ENCODE measurements at regions not wholly inside any gene's neighbourhood (a gene's known extent, or its start where the extent isn't known, plus 50 kb on each side); places are given as distances from the start of the nearest gene placed in this dataset.
A peak's percentile ranks its signal among the peaks of the same experiment; 100 is the strongest.
"Not testable (repeated sequence)": the region's sequence is repeated elsewhere in the genome, so short reads cannot be mapped to it uniquely, and the experiment has no call there.

- FAIRE-seq; SMC1A ChIA-PET (ENCODE audit: uncharacterized antibody, unreplicated experiment); H3K79me2 ChIP-seq (ENCODE audit: control insufficient read depth, insufficient read depth, low read length); H2AFZ ChIP-seq (ENCODE audit: control insufficient read depth, low read depth, low read length); H3K27ac ChIP-seq (ENCODE audit: control insufficient read depth, insufficient read depth); intact Hi-C loops (cut with micrococcal nuclease; ENCODE audit: unreplicated experiment); H3K36me3 ChIP-seq (ENCODE audit: control insufficient read depth in 2 of 2, insufficient read depth in 2 of 2, low read length in 1 of 2); H3K27me3 ChIP-seq (replicated peaks in 1 of 2; ENCODE audit: control insufficient read depth in 2 of 2, insufficient read depth in 2 of 2, low read length in 1 of 2); H4K20me1 ChIP-seq (ENCODE audit: control insufficient read depth, insufficient read depth); H3K4me2 ChIP-seq (ENCODE audit: control insufficient read depth, insufficient read depth); BruUV-seq (replicated peaks); POLR2A ChIA-PET; CTCF ChIA-PET; in situ Hi-C loops (cut with MboI); DNase-seq (ENCODE audit: low read depth, low spot score); H3K4me1 ChIP-seq (ENCODE audit: control insufficient read depth, insufficient read depth, low read length); H3K9ac ChIP-seq (ENCODE audit: control insufficient read depth, insufficient read depth, low read length); RAD21 ChIA-PET (ENCODE audit: unreplicated experiment); H3K4me3 ChIP-seq; H3K9me3 ChIP-seq (replicated peaks; ENCODE audit: control insufficient read depth, insufficient read depth, low read length): not testable (repeated sequence)
- peak; percentile 75 for ATAC-seq
- WGBS (ENCODE audit: insufficient coverage, insufficient replicate concordance, low lambda C conversion rate, missing lambda C conversion rate), result 1% methylated on average over 31 of the region's 42 CpGs
These were observed 532.8 kb downstream of the FOXD4L4 start for GRCh38 chr9:66269783-66270182.

DNA sequence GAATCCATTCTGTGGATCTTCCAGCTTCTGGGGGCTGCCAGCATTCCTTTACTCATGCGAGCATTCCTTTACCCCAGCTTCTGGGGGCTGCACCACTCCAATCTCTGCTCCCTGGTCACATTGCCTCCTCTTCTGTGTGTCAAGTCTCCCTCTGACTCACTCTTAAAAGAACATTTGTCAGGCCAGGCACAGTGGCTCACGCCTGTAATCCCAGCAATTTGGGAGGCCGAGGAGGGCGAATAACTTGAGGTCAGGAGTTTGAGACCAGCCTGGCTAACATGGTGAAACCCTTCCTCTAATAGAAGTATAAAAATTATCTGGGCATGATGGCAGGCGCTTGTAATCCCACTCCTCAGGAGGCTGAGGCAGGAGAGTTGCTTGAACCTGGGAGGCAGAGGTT, 541.9 kb downstream of the FOXD4L4 start:
- BruUV-seq (replicated peaks); H3K9ac ChIP-seq (ENCODE audit: control insufficient read depth, insufficient read depth, low read length); ATAC-seq; H3K4me3 ChIP-seq; SMC1A ChIA-PET (ENCODE audit: uncharacterized antibody, unreplicated experiment); H3K27me3 ChIP-seq (replicated peaks in 1 of 2; ENCODE audit: control insufficient read depth in 2 of 2, insufficient read depth in 2 of 2, low read length in 1 of 2); CTCF ChIA-PET; H3K4me2 ChIP-seq (ENCODE audit: control insufficient read depth, insufficient read depth); H3K27ac ChIP-seq (ENCODE audit: control insufficient read depth, insufficient read depth); H3K9me3 ChIP-seq (replicated peaks; ENCODE audit: control insufficient read depth, insufficient read depth, low read length); H3K79me2 ChIP-seq (ENCODE audit: control insufficient read depth, insufficient read depth, low read length); in situ Hi-C loops (cut with MboI); H3K4me1 ChIP-seq (ENCODE audit: control insufficient read depth, insufficient read depth, low read length); FAIRE-seq; H3K36me3 ChIP-seq (ENCODE audit: control insufficient read depth in 2 of 2, insufficient read depth in 2 of 2, low read length in 1 of 2); RAD21 ChIA-PET (ENCODE audit: unreplicated experiment); DNase-seq (ENCODE audit: low read depth, low spot score); POLR2A ChIA-PET; intact Hi-C loops (cut with micrococcal nuclease; ENCODE audit: unreplicated experiment); H4K20me1 ChIP-seq (ENCODE audit: control insufficient read depth, insufficient read depth); H2AFZ ChIP-seq (ENCODE audit: control insufficient read depth, low read depth, low read length): not testable (repeated sequence)
- WGBS (ENCODE audit: insufficient coverage, insufficient replicate concordance, low lambda C conversion rate, missing lambda C conversion rate), result 98% methylated on average over 4 of the region's 5 CpGs
